22Rv1 (cell line): ENCODE measurements at regions not wholly inside any gene's neighbourhood (a gene's known extent, or its start where the extent isn't known, plus 50 kb on each side); places are given as distances from the start of the nearest gene placed in this dataset.

Experiments
- CTCF ChIP-seq: fragments of 450-650 bp; IDR thresholded peaks from 2 replicates; pipeline ENCODE4 v1.5.1; 2017; ENCODE audit warnings: mild to moderate bottlenecking
- ZFX ChIP-seq: fragments of 450-650 bp; IDR thresholded peaks from 2 replicates; pipeline ENCODE4 v1.6.1; 2017; ENCODE audit warnings: antibody characterized with exemption, borderline replicate concordance

- TF ChIP-seq CTCF (no peak), ZFX (no peak)
Measured at GRCh38 chr10:113259576-113260226, 293.2 kb upstream of the HABP2 start.
